ACHN (cell line): ENCODE measurements at regions not wholly inside any gene's neighbourhood (a gene's known extent, or its start where the extent isn't known, plus 50 kb on each side); places are given as distances from the start of the nearest gene placed in this dataset.

ENCODE experiments used
- DNase-seq: peaks from one replicate; pipeline ENCODE4 v3.0.0-alpha.2; 2015
- in situ Hi-C: cut with HindIII; loops from 2 replicates; pipeline ENCODE4 v1.10.0; 2017; ENCODE audit warnings: low sequenced_read_pairs, low pct_ligation_motif_present, low pct_unique_long_range_greater_than_20kb

DNA sequence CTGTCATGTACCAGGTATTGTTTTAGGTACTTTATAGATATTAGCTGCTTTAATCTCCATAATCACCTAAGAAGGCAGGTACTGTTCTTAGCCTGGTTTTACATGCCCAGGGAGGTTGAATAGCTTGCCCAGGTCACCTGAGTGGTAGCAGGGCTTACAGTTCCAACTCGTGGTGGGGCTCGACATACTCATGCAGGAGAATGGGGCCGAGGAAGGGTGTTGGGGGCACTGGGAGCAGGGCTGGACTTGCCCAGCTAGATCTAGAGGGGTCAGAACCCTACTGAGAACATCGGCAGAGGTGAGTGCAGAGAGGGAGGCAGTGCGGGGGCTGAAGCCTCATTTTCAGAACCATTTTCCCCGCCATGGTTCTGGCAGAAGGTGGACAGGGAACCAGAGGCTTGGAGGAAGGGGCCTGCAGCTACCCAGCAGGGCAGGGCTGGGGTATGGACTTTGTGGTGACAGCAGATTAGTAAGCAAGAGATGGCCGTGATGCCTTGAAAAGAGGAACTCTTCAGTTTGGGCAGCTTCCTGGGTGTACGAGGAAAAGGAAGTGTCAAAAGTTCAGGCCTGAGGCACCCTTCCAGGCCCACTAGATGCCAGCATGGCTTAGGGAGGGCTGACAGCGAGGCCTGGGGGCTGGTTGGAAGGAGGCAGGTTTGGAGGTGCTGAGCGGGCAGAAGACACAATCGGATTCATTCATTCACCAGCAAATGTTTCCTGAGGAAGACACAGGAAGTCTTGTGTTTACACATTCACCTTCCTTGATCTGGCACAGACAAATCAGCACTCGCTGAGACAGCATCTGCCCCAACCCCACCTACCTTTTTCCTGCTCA lies 54.7 kb upstream of the LYVE1 start:
- no peak for DNase-seq
- in situ Hi-C loops, result no loop called here

GRCh38 chr11:10622108-10622507 lies 53.6 kb upstream of the LYVE1 start:
- in situ Hi-C loops, result no loop called here
- DNase-seq, result no peak

DNA sequence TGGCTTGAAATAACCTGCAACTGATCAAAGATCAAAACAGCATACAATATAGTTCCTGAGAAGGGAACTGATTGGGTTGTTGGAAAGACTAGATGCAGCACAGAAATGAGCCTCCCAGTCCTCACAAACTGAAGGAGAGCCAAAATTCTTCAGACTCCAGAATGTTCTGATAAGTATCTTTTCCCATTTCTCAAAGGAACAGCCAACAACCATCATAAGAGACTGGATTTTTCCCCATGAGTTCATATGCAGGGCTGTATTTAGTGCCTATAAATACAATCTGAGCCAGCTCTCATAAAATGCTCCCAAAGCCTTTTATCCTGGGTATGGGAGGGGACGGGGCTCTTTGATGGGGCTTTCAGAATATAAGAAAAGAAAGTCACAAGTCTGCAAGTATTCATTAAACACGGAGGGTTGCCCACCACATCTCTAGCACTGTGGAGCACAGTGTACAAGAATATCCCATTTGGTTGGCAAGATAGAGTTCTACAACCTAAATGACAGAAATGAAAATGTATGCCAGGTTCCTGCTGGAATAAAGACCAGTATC lies 50.7 kb upstream of the LYVE1 start:
- in situ Hi-C loops, result no loop called here
- no peak for DNase-seq

- no peak for DNase-seq
- in situ Hi-C loops, result no loop called here
These were observed 50.0 kb upstream of the LYVE1 start for GRCh38 chr11:10618490-10618889.
